Liver (tissue), 3 donors: ENCODE measurements at regions not wholly inside any gene's neighbourhood (a gene's known extent, or its start where the extent isn't known, plus 50 kb on each side); places are given as distances from the start of the nearest gene placed in this dataset.

Experiments
- FOXA1 ChIP-seq: IDR thresholded peaks from 2 replicates; pipeline ENCODE4 v1.6.1; 2016; ENCODE audit warnings: antibody characterized with exemption
- GABPA ChIP-seq, 2 donors: IDR thresholded peaks in 1 of 2; conservative IDR thresholded peaks in 1 of 2; 2 replicates each; pipeline ENCODE4 v1.6.1; 2016; ENCODE audit warnings: antibody characterized with exemption in 2 of 2, mild to moderate bottlenecking in 1 of 2, moderate library complexity in 1 of 2
- HNF4A ChIP-seq, 2 donors: conservative IDR thresholded peaks; 2 replicates each; pipeline ENCODE4 v1.6.1; 2016; ENCODE audit warnings: antibody characterized with exemption in 2 of 2, mild to moderate bottlenecking in 2 of 2
- JUND ChIP-seq, 2 donors: IDR thresholded peaks; 2 replicates each; pipeline ENCODE4 v1.6.1; 2016; ENCODE audit warnings: antibody characterized with exemption in 2 of 2
- NR2F2 ChIP-seq: IDR thresholded peaks from 2 replicates; pipeline ENCODE4 v1.6.1; 2016; ENCODE audit warnings: antibody characterized with exemption
- RAD21 ChIP-seq, 2 donors: IDR thresholded peaks; 2 replicates each; pipeline ENCODE4 v1.6.1; 2016; ENCODE audit warnings: antibody characterized with exemption in 2 of 2, mild to moderate bottlenecking in 2 of 2
- RXRA ChIP-seq, 2 donors: IDR thresholded peaks; 2 replicates each; pipeline ENCODE4 v1.6.1; 2017 to 2018; ENCODE audit warnings: antibody characterized with exemption in 2 of 2, mild to moderate bottlenecking in 1 of 2
- TAF1 ChIP-seq: conservative IDR thresholded peaks from 2 replicates; pipeline ENCODE4 v1.6.1; 2016; ENCODE audit warnings: antibody characterized with exemption, mild to moderate bottlenecking
- YY1 ChIP-seq: IDR thresholded peaks from 2 replicates; pipeline ENCODE4 v1.6.1; 2016; ENCODE audit warnings: antibody characterized with exemption, mild to moderate bottlenecking
- TF ChIP-seq, protein P1 (sequence below): fragments of 150-350 bp; IDR thresholded peaks from 2 replicates; pipeline ENCODE4 v1.5.1; 2017; ENCODE audit warnings: improper control_type of control experiment, low read depth, low read length; ENCODE audit not compliant: missing input control
- TF ChIP-seq, protein P2 (sequence below): IDR thresholded peaks from 2 replicates; pipeline ENCODE4 v1.6.1; 2016; ENCODE audit warnings: antibody characterized with exemption
- TF ChIP-seq, protein P3 (sequence below): IDR thresholded peaks from 2 replicates; pipeline ENCODE4 v1.6.1; 2016; ENCODE audit warnings: antibody characterized with exemption, mild to moderate bottlenecking
- TF ChIP-seq, protein P4 (sequence below): IDR thresholded peaks from 2 replicates; pipeline ENCODE4 v1.6.1; 2016; ENCODE audit warnings: antibody characterized with exemption
- donor health status: healthy.
- donor health status: healthy.

DNA sequence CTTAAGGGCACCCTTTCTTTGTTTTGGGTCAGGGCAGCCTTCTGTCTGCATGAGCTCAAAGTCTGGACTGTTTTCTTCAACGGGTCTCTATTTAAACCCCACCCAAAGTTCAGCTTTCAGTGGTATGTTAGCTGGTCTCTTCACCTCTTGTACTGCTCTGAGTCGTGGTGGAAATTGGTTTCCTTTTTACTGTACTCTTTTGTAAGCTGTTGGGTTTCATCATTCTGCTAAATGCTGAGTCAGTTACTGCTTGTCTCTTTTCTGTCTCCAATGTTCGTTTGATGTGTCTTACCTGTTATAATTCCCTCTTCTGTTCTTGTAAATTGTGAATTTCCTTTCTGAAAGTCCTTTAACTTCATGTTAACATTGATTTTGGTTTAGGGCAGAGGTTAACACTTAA, 64.1 kb upstream of the MALRD1 start:
- TF ChIP-seq, protein P1, sequence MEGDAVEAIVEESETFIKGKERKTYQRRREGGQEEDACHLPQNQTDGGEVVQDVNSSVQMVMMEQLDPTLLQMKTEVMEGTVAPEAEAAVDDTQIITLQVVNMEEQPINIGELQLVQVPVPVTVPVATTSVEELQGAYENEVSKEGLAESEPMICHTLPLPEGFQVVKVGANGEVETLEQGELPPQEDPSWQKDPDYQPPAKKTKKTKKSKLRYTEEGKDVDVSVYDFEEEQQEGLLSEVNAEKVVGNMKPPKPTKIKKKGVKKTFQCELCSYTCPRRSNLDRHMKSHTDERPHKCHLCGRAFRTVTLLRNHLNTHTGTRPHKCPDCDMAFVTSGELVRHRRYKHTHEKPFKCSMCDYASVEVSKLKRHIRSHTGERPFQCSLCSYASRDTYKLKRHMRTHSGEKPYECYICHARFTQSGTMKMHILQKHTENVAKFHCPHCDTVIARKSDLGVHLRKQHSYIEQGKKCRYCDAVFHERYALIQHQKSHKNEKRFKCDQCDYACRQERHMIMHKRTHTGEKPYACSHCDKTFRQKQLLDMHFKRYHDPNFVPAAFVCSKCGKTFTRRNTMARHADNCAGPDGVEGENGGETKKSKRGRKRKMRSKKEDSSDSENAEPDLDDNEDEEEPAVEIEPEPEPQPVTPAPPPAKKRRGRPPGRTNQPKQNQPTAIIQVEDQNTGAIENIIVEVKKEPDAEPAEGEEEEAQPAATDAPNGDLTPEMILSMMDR, result no peak
- no peak for TF ChIP-seq FOXA1
- no peak for TF ChIP-seq NR2F2
- TF ChIP-seq, protein P2, sequence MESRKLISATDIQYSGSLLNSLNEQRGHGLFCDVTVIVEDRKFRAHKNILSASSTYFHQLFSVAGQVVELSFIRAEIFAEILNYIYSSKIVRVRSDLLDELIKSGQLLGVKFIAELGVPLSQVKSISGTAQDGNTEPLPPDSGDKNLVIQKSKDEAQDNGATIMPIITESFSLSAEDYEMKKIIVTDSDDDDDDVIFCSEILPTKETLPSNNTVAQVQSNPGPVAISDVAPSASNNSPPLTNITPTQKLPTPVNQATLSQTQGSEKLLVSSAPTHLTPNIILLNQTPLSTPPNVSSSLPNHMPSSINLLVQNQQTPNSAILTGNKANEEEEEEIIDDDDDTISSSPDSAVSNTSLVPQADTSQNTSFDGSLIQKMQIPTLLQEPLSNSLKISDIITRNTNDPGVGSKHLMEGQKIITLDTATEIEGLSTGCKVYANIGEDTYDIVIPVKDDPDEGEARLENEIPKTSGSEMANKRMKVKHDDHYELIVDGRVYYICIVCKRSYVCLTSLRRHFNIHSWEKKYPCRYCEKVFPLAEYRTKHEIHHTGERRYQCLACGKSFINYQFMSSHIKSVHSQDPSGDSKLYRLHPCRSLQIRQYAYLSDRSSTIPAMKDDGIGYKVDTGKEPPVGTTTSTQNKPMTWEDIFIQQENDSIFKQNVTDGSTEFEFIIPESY, result no peak
- no peak for TF ChIP-seq RAD21 (IDR thresholded peaks at IDR 0.05)
- TF ChIP-seq, protein P3, sequence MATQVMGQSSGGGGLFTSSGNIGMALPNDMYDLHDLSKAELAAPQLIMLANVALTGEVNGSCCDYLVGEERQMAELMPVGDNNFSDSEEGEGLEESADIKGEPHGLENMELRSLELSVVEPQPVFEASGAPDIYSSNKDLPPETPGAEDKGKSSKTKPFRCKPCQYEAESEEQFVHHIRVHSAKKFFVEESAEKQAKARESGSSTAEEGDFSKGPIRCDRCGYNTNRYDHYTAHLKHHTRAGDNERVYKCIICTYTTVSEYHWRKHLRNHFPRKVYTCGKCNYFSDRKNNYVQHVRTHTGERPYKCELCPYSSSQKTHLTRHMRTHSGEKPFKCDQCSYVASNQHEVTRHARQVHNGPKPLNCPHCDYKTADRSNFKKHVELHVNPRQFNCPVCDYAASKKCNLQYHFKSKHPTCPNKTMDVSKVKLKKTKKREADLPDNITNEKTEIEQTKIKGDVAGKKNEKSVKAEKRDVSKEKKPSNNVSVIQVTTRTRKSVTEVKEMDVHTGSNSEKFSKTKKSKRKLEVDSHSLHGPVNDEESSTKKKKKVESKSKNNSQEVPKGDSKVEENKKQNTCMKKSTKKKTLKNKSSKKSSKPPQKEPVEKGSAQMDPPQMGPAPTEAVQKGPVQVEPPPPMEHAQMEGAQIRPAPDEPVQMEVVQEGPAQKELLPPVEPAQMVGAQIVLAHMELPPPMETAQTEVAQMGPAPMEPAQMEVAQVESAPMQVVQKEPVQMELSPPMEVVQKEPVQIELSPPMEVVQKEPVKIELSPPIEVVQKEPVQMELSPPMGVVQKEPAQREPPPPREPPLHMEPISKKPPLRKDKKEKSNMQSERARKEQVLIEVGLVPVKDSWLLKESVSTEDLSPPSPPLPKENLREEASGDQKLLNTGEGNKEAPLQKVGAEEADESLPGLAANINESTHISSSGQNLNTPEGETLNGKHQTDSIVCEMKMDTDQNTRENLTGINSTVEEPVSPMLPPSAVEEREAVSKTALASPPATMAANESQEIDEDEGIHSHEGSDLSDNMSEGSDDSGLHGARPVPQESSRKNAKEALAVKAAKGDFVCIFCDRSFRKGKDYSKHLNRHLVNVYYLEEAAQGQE, result no peak
- TF ChIP-seq HNF4A (conservative IDR thresholded peaks at IDR 0.05), result no peak
- no peak for TF ChIP-seq YY1
- TF ChIP-seq JUND (IDR thresholded peaks at IDR 0.05), result no peak
- no peak for TF ChIP-seq GABPA (IDR thresholded peaks at IDR 0.05 in 1 of 2, conservative IDR thresholded peaks at IDR 0.05 in 1 of 2)
- no peak for TF ChIP-seq RXRA (IDR thresholded peaks at IDR 0.05)
- TF ChIP-seq TAF1, result no peak
- TF ChIP-seq, protein P4, sequence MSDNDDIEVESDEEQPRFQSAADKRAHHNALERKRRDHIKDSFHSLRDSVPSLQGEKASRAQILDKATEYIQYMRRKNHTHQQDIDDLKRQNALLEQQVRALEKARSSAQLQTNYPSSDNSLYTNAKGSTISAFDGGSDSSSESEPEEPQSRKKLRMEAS, result no peak
